GM18508 (cell line): ENCODE measurements at regions not wholly inside any gene's neighbourhood (a gene's known extent, or its start where the extent isn't known, plus 50 kb on each side); places are given as distances from the start of the nearest gene placed in this dataset.
"Not testable (repeated sequence)": the region's sequence is repeated elsewhere in the genome, so short reads cannot be mapped to it uniquely, and the experiment has no call there.

Experiments used
- ATAC-seq: cut with Tn5 transposase; IDR thresholded peaks from one replicate; pipeline ENCODE4 v1.9.1; 2021; ENCODE audit warnings: moderate number of reproducible peaks; ENCODE audit not compliant: insufficient read depth, unreplicated experiment

GRCh38 chr9:65423691-65424436 is 138.9 kb upstream of the FOXD4L5 start:
- not testable (repeated sequence) for ATAC-seq

- not testable (repeated sequence) for ATAC-seq
These were observed 138.1 kb upstream of the FOXD4L5 start for GRCh38 chr9:65422966-65423690.

DNA sequence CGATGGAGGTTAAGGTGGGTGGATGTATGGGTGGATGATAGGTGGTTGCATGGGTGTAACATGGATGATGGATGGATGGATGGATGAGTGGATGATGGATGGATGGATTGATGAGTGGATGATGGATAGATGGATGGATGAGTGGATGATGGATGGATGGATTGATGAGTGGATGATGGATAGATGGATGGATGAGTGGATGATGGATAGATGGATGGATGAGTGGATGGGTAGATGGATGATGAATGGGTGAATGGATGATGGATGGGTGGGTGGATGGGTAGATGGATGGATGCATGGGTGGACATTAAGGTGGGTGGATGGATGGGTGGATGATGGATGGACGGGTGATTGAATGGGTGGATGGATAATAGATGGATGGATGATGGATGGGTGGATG is 136.5 kb upstream of the FOXD4L5 start:
- ATAC-seq = not testable (repeated sequence)

- no peak for ATAC-seq
These were observed 135.8 kb upstream of the FOXD4L5 start for GRCh38 chr9:65420771-65421170.

GRCh38 chr9:65418966-65419365 is 134.0 kb upstream of the FOXD4L5 start:
- ATAC-seq = not testable (repeated sequence)

DNA sequence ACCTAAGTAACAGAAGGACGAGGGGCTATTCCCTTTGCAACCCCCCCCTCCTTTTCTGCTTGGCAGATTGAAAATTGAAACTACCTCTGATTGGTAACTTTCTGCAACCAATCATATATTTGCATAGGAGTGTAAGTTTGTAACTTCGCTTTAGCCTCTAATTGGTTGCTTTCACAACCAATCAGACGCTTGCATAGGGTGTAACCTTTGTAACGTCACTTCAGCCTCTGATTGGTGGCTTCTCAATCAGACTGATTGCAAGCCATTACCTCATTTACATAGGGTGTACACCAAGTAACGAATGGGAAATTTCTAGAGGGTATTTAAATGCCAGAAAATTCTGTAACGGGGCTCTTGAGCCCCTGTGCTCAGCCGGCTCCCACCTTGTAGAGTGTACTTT is 131.9 kb upstream of the FOXD4L5 start:
- ATAC-seq = not testable (repeated sequence)

- ATAC-seq = not testable (repeated sequence)
These were observed 129.2 kb upstream of the FOXD4L5 start for GRCh38 chr9:65414249-65414648.

- ATAC-seq = not testable (repeated sequence)
These were observed 128.4 kb upstream of the FOXD4L5 start for GRCh38 chr9:65413371-65413770.

GRCh38 chr9:65411901-65412300 is 126.9 kb upstream of the FOXD4L5 start:
- ATAC-seq = no peak

GRCh38 chr9:65411336-65411735 is 126.3 kb upstream of the FOXD4L5 start:
- ATAC-seq = no peak

DNA sequence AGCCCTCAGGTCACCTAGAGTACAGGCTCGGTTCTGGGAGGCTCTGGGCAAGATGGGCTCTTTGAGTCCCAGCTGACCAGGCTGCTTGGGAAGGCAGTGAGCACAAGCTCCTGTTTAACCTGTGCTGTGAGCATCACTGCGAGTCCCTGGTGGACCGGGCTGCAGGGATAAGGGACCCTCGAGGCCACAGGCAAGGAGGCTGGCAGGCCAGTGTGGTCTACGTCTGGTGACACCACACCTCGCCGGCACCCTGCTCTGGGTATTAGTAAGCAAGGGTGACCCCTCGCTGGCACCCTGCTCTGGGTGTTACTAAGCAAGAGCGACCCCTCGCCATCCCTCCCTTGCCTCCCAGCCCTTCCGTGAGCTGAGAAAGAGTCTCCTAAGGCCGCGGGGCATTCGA is 125.9 kb upstream of the FOXD4L5 start:
- no peak for ATAC-seq

GRCh38 chr9:65409471-65409980 is 124.5 kb upstream of the FOXD4L5 start:
- no peak for ATAC-seq

DNA sequence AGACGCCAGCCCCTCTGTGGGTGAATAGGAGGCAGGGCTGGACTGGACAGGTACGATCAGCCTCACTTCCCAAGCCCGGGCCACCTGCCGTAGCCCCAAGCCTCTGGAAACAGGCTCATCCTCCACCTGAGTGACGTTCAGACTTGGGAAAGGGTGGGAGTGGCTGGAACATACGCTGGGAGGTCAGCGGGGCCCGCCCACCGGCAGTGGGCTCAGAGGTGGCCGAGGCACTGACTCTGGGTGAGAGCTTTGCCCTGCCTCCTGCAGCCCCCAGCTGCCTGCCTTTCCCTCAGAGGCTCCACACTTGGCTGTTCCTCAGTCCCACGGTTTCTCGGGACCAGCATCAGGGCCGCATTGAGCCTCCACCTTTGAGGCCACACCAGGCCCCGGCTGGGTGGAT is 123.8 kb upstream of the FOXD4L5 start:
- ATAC-seq = not testable (repeated sequence)

GRCh38 chr9:65406625-65407024 is 121.6 kb upstream of the FOXD4L5 start:
- not testable (repeated sequence) for ATAC-seq

- ATAC-seq = not testable (repeated sequence)
These were observed 120.8 kb upstream of the FOXD4L5 start for GRCh38 chr9:65405766-65406165.

GRCh38 chr9:65405253-65405652 is 120.2 kb upstream of the FOXD4L5 start:
- no peak for ATAC-seq

GRCh38 chr9:65404232-65405006 is 119.4 kb upstream of the FOXD4L5 start:
- ATAC-seq = no peak

DNA sequence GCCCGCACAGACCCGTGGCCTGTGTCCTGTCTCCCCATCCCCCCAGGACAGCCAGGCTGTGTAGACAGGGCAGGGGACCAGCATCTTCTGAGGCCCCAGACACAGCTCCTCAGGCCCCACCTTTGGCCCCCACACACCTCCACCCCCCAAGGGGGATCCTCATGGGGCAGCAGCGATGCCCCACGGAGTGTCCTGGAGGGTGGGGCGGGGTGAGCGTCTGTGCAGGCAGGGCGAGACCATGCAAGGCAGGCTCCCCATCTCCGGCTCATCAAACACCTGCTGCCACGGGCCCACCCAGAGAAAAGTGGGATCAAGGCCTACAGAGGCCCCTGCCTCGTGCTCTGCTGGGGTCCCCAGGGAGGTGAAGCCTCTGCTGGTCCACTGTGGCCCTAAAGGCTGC is 118.7 kb upstream of the FOXD4L5 start:
- no peak for ATAC-seq

DNA sequence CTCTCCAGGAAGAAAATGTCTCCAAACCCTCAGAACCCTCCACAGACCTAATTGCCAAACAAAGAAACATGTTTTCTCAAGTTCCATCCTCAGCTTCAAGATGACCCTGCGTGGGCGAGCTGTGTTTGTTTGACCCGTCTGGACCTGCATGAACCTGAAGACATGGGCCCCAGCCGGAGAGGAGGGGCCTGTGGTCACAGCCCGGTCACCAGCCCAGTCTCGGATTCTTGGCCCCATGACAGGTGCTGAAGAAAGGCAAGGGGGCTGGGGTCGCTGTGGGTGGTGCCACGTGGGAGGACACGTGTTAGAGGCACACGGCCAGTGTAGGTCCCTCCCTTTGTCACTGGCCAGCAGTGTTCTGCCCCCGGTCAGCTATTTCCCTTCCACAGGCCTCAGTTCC is 118.1 kb upstream of the FOXD4L5 start:
- ATAC-seq = not testable (repeated sequence)

DNA sequence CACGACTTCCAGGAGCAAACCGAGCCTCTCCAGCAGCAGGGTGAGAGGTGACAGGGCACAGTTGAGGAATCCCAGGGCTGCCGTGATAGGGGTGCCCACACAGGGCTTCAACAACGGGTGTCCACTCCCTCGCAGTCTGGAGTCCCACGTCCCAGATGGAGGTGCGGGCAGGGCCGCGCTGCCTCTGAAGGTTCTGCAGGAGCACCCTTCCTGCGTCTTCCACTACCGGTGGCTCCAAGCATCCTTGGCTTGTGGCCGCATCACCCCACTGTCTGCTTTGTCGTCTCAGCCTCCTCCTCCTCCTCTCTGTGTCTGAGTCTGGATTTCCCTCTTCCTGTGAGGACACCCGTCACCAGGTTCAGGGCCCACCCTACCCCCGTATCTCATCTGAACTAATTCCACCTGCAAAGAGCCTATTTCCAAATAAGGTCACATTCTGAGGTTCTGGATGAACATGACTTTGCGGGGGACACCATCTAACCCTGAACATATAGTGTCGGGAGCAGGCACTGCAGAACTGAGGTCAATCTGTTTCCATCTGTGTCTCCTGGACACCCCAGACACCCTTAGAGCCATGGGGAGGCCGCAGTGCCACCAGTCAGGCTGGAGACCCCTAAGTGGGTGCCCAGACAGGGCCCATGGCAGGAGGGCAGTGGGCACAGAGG is 117.3 kb upstream of the FOXD4L5 start:
- not testable (repeated sequence) for ATAC-seq
